GM13976 (cell line): ENCODE measurements at regions not wholly inside any gene's neighbourhood (a gene's known extent, or its start where the extent isn't known, plus 50 kb on each side); places are given as distances from the start of the nearest gene placed in this dataset.

Experiments
- DNase-seq: peaks from one replicate; pipeline ENCODE4 v3.0.0; 2012; ENCODE audit warnings: low spot score
- in situ Hi-C: fragments of 300-500 bp; cut with MboI; formaldehyde crosslinking; loops from one replicate; pipeline ENCODE4 v1.12.0; 2022; ENCODE audit warnings: low sequenced_read_pairs, mixed read lengths, inconsistent platforms; ENCODE audit not compliant: unreplicated experiment
- TF ChIP-seq, protein P1 (sequence below): IDR thresholded peaks from 2 replicates; pipeline ENCODE4 v1.5.1; 2012; ENCODE audit warnings: borderline replicate concordance, mild to moderate bottlenecking; ENCODE audit not compliant: insufficient read depth; ENCODE audit errors: extremely low read depth, missing control alignments, control extremely low read depth

DNA sequence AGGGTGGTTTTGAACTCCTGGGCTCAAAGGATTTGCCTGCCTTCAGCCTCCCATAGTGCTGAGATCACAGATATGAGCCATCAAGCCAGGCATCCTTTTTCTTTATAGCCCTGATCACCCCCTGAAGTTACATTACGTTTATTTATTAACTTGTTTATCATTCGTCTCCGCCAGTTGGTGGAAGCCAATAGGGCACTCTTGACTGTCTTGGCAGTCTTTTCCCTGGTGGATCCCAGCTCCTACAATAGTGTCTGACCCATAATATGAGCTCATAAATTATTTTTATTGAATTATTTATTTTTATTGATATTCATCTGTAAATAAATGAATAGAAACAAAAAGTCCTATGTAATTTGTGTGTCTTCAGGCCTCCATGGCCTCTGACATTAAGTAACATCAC is 484.3 kb upstream of the FAT1 start:
- no peak for DNase-seq
- in situ Hi-C loops, result no loop called here
- TF ChIP-seq, protein P1, sequence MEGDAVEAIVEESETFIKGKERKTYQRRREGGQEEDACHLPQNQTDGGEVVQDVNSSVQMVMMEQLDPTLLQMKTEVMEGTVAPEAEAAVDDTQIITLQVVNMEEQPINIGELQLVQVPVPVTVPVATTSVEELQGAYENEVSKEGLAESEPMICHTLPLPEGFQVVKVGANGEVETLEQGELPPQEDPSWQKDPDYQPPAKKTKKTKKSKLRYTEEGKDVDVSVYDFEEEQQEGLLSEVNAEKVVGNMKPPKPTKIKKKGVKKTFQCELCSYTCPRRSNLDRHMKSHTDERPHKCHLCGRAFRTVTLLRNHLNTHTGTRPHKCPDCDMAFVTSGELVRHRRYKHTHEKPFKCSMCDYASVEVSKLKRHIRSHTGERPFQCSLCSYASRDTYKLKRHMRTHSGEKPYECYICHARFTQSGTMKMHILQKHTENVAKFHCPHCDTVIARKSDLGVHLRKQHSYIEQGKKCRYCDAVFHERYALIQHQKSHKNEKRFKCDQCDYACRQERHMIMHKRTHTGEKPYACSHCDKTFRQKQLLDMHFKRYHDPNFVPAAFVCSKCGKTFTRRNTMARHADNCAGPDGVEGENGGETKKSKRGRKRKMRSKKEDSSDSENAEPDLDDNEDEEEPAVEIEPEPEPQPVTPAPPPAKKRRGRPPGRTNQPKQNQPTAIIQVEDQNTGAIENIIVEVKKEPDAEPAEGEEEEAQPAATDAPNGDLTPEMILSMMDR, result no peak

DNA sequence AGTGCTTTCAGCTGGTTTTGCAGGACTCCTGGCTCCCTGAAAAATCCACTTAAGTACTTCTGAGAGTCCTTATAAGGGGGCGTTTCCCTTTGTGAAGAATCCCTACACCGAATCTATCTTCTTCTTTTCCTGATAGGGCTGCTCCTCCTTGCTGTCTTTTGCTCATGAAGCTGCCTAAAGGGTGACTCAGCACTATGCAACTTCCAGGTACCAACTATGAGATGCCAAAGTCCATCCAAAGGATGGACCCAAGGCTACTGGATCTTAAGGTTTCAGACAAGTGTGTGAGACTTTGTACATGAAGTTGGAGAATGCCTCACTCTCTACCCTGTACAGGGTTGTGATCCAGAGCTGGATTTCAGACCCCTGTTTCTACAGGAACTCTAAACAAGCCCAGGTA is 485.0 kb upstream of the FAT1 start:
- DNase-seq, result no peak
- in situ Hi-C loops, result no loop called here
- TF ChIP-seq, protein P1, result no peak

DNA sequence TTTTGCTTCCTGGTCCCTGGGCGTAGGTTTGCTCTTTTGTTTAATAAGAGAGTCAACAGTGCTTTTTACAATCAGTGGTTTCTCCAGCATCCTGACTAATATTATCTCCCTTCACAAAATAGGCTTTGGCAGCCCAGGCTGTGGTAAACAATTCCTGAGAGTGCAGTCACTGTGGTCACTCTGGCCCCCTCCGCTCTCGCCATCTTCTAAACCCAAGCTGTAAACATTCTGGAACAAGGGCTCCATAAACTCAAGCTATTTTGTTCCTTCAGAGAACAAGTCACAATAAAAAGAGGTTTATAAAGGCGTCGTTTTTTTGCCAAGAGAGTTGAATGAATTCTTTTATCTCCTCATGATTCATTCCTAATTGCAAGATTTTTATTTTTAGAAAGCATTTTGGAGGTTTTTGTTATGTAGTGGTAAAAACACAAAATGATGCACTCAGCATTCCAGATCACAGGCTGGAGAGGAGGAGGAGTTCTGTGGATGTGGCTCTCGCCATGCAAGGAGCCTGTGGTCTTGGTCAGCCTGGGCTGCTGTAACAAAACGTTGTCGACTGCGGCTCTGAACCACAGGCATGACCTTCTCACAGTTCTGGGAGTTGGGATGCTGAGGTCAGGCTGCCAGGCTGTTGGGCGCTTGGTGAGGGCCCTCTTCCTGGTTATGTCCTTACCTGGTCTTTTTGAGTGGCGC is 486.4 kb upstream of the FAT1 start:
- no peak for DNase-seq
- in situ Hi-C loops, result no loop called here
- TF ChIP-seq, protein P1, result no peak

DNA sequence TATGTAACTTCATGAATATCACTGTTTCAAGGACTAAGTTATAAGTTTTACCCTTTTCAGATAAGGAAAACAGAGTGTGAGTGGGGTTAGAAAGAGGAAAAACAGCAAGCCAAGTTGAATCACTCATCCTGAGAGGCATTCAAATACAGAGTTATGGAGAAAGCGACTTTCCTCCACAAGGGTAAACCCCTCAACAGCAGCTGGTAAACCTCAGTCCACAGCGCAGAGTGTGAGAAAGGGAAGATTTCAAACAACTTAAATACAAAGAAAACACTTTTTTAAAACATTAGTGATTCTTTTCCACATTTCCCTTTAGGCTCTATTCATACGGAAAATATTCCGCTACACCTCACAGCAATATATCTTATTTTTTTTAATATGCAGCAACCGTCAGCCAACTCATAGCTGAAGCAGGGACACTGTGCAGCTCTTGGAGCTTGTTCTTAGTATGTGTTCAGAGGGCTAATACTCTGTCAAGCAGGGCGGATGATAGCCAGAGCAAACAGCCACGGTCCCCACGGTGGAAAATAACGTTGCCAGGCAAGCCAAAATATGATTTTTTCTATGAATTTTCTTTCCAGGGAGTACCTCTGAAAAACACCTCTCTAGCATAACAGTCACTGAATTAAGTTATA is 488.9 kb upstream of the FAT1 start:
- TF ChIP-seq, protein P1, result no peak
- in situ Hi-C loops, result no loop called here
- no peak for DNase-seq

DNA sequence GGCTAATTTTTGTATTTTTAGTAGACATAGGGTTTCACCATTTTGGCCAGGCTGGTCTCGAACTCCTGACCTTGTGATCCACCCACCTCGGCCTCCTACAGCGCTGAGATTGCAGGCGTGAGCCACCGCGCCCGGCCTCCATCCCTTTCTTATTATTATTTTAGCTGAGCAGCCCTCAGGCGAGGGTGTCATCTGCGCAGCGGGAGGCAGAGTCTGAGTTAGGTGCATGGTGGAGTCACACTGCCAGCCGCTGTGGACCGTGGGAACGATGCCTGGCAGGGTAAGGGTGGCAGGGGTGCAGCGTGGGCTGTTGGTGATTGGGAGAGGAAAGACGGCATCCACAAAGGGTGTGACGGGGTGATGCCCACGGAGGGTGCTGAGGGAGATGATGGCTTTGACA is 491.8 kb upstream of the FAT1 start:
- no peak for DNase-seq
- in situ Hi-C loops, result no loop called here
- TF ChIP-seq, protein P1, result no peak

DNA sequence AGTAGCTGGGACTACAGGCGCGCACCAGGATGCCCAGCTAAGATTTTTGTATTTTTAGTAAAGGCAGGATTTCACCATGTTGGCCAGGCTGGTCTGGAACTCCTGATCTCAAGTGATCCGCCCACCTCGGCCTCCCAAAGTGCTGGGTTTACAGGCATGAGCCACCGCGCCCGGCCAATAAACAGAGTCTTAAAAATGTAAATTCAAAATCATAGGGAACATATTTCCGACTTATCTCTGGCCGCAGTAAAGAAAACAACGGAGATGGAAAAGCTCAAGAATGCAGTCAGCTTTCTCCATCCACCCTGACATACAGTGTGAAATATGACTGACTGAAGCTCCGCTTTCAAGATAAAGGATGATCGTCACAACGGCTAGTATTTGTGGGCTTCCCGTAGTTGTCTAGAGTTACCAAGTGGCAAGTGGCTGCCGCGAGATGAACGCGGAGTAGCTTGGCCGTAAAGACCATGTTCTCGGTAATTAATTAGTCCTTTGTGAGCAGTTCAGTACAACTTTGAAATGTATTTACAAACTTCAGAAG is 495.1 kb upstream of the FAT1 start:
- in situ Hi-C loops, result no loop called here
- TF ChIP-seq, protein P1, result no peak
- DNase-seq, result no peak
